WERI-Rb-1 (cell line): ENCODE measurements at regions not wholly inside any gene's neighbourhood (a gene's known extent, or its start where the extent isn't known, plus 50 kb on each side); places are given as distances from the start of the nearest gene placed in this dataset.

ENCODE experiments used
- DNase-seq: peaks from one replicate; pipeline ENCODE4 v3.0.0-alpha.2; 2020
- H3K27ac ChIP-seq: fragments of 250-450 bp; sonication (Bioruptor Pico); 2 replicates; pipeline ENCODE4 v1.5.1; 2020; ENCODE audit warnings: mild to moderate bottlenecking, moderate library complexity
- H3K27me3 ChIP-seq: fragments of 250-450 bp; sonication (Bioruptor Pico); 2 replicates; pipeline ENCODE4 v1.5.1; 2021; ENCODE audit warnings: mild to moderate bottlenecking, low read depth, moderate library complexity; ENCODE audit not compliant: insufficient read depth, severe bottlenecking
- H3K36me3 ChIP-seq: fragments of 250-450 bp; sonication (Bioruptor Pico); 2 replicates; pipeline ENCODE4 v1.5.1; 2020; ENCODE audit warnings: mild to moderate bottlenecking, moderate library complexity
- H3K4me3 ChIP-seq: 2 replicates; pipeline ENCODE4 v1.5.1; 2011; ENCODE audit warnings: low read depth, mild to moderate bottlenecking, control low read depth, low read length
- H3K9me3 ChIP-seq: fragments of 250-450 bp; sonication (Bioruptor Pico); 2 replicates; pipeline ENCODE4 v1.5.1; 2021; ENCODE audit warnings: mild to moderate bottlenecking, moderate library complexity; ENCODE audit not compliant: severe bottlenecking
- TF ChIP-seq, protein P1 (sequence below): IDR thresholded peaks from 2 replicates; pipeline ENCODE4 v1.5.1; 2011; ENCODE audit warnings: low read depth, mild to moderate bottlenecking, control low read depth, inconsistent platforms, low read length

DNA sequence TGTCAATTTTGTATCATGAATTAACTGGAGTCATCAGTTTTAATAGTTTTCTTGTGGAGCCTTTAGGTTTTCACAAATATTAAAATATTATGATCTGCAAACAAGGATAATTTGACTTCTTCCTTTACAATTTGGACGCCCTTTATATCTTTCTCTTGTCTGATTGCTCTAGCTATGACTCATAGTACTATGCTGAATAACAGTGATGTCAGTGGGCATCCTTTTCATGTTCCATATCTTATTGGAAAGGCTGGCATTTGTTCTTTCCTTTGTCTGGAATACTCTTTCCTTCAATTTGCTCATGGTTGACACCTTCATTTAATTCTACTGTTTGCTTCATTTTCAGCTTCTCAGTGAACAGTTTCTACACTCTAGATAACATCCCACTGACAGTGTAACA lies 1129.3 kb downstream of the SLITRK5 start:
- Histone ChIP-seq H3K4me3 (no peak overlapping the region), H3K27ac (no peak overlapping the region), H3K36me3 (no peaks in the 10 kb centered on the region), H3K27me3 (no peaks in the 10 kb centered on the region), H3K9me3 (no peaks in the 10 kb centered on the region)
- TF ChIP-seq, protein P1, sequence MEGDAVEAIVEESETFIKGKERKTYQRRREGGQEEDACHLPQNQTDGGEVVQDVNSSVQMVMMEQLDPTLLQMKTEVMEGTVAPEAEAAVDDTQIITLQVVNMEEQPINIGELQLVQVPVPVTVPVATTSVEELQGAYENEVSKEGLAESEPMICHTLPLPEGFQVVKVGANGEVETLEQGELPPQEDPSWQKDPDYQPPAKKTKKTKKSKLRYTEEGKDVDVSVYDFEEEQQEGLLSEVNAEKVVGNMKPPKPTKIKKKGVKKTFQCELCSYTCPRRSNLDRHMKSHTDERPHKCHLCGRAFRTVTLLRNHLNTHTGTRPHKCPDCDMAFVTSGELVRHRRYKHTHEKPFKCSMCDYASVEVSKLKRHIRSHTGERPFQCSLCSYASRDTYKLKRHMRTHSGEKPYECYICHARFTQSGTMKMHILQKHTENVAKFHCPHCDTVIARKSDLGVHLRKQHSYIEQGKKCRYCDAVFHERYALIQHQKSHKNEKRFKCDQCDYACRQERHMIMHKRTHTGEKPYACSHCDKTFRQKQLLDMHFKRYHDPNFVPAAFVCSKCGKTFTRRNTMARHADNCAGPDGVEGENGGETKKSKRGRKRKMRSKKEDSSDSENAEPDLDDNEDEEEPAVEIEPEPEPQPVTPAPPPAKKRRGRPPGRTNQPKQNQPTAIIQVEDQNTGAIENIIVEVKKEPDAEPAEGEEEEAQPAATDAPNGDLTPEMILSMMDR, result no peak
- no peak for DNase-seq

DNA sequence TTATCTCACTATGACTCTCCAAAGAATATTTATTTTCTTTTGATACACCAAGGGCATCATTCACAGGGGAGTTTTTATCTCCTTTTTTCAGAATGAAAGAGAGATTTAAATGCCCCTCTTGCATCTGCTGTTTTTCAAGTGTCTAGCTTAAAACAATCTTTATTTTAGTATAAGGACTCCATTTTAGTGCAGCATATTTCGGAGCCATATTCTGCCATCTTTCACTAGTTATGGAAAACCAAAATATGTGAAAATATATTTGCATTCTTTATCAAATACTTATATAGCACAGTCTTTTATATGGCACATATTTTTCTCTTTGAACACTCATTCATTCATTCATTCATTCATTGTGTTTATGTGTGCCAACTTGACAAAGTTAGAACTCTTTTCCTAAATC lies 1130.2 kb downstream of the SLITRK5 start:
- DNase-seq, result no peak
- Histone ChIP-seq H3K4me3 (no peak overlapping the region), H3K27ac (no peak overlapping the region), H3K27me3 (no peaks in the 10 kb centered on the region), H3K9me3 (no peaks in the 10 kb centered on the region), H3K36me3 (no peaks in the 10 kb centered on the region)
- TF ChIP-seq, protein P1, result no peak

DNA sequence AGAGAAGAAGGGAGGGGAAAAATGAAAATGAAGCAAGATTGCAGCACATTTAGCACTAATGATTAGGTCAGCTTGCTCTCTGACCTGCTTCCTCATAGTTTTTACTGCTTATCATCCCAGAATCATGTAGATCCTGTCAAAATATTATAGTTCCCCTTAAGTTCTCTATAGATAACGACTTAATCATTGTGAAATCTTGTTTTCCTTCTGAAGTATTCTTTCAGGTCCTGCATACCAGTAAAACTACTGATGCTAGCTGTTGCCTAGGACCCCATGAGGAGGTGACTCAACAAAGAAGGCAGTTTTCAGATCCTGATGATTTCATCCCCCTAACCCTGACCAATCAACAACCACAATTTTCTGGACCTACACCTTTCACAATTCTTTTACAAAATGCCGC lies 1131.7 kb downstream of the SLITRK5 start:
- no peaks in the 10 kb centered on the region for H3K9me3 ChIP-seq
- TF ChIP-seq, protein P1, result no peak
- DNase-seq, result no peak

DNA sequence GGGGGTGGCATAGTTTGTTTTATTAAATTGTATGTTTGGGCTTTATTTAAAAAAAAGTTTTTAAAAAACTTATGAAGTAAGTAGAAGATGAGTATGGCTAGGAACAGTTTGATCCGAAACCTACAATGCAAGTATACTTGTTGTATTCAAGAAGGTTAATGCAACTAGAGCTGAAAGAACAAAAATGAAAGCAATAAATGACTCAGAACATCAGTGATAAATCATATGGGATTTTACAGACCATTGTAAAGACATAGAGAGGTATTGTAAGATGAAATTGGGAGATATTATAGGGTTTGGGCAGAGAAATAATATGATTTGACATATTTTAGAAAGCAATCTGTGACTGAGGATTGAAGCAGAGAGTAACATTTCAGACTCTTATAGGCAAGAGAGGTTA lies 1135.3 kb downstream of the SLITRK5 start:
- TF ChIP-seq, protein P1, result no peak
- H3K27ac ChIP-seq, result no peak overlapping the region
- H3K4me3 ChIP-seq, result no peak overlapping the region
- no peaks in the 10 kb centered on the region for H3K36me3 ChIP-seq
- H3K27me3 ChIP-seq, result no peaks in the 10 kb centered on the region
- DNase-seq, result no peak
- no peaks in the 10 kb centered on the region for H3K9me3 ChIP-seq

More for the DNA sequence above, 1131.7 kb downstream of the SLITRK5 start:
- Histone ChIP-seq H3K27me3 (no peaks in the 10 kb centered on the region), H3K4me3 (no peak overlapping the region), H3K36me3 (no peaks in the 10 kb centered on the region), H3K27ac (no peak overlapping the region)

DNA sequence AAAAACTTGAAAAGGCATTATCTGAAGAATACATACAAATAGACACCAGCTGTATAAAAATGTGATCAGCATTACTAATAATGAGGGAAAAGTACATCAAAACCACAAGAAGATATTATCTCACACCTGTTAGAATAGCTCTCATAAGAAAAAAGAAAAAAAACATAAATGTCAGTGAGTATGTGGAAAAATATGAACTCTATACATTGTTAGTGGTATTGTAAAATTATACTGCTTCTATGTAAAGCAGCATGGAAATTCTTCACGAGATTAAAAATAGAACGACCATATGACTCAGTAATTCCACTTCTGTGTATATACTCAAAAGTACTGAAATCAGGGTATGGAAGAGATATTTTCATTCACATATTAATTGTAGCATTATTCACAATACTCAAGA lies 1146.4 kb downstream of the SLITRK5 start:
- TF ChIP-seq, protein P1, result no peak
- Histone ChIP-seq H3K4me3 (no peak overlapping the region), H3K27ac (no peak overlapping the region), H3K36me3 (no peaks in the 10 kb centered on the region), H3K9me3 (no peaks in the 10 kb centered on the region), H3K27me3 (no peaks in the 10 kb centered on the region)
- no peak for DNase-seq

DNA sequence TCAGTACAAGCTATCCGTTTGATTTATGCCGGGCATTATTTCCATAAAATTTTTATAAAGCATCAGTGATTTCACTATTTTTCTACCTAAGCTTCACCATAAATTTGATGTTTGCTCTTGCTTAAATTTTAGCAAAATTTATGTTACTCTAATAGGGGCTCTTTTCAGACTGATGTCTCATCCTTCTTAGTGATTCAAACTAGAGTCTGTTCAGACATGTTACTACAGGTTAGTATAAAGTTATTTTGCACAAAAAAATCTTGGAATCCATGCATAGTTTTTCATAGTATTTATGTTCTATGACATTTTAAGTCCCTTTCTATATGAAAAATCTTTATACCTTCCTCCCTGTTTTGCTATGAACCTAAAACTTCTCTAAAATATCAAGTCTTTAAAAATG lies 1151.9 kb downstream of the SLITRK5 start:
- Histone ChIP-seq H3K27me3 (no peaks in the 10 kb centered on the region), H3K4me3 (no peak overlapping the region), H3K27ac (no peak overlapping the region), H3K36me3 (no peaks in the 10 kb centered on the region), H3K9me3 (no peaks in the 10 kb centered on the region)
- TF ChIP-seq, protein P1, result no peak
- DNase-seq, result no peak
